Ishikawa (cell line): ENCODE measurements at regions not wholly inside any gene's neighbourhood (a gene's known extent, or its start where the extent isn't known, plus 50 kb on each side); places are given as distances from the start of the nearest gene placed in this dataset.

Experiments
- CEBPB ChIP-seq: IDR thresholded peaks from 2 replicates; pipeline ENCODE4 v1.6.1; 2012
- EP300 ChIP-seq: IDR thresholded peaks from 2 replicates; pipeline ENCODE4 v1.6.1; 2012; ENCODE audit warnings: borderline replicate concordance
- RAD21 ChIP-seq: IDR thresholded peaks from 2 replicates; pipeline ENCODE4 v1.6.1; 2012; ENCODE audit warnings: low read depth
- TAF1 ChIP-seq: IDR thresholded peaks from 2 replicates; pipeline ENCODE4 v1.6.1; 2012; ENCODE audit warnings: low read depth, mild to moderate bottlenecking
- TEAD4 ChIP-seq: IDR thresholded peaks from 2 replicates; pipeline ENCODE4 v1.6.1; 2012
- YY1 ChIP-seq: IDR thresholded peaks from 2 replicates; pipeline ENCODE4 v1.6.1; 2012; ENCODE audit warnings: low read depth
- TF ChIP-seq, protein P1 (sequence below): IDR thresholded peaks from 2 replicates; pipeline ENCODE4 v1.6.1; 2012; ENCODE audit warnings: low read depth, mild to moderate bottlenecking

DNA sequence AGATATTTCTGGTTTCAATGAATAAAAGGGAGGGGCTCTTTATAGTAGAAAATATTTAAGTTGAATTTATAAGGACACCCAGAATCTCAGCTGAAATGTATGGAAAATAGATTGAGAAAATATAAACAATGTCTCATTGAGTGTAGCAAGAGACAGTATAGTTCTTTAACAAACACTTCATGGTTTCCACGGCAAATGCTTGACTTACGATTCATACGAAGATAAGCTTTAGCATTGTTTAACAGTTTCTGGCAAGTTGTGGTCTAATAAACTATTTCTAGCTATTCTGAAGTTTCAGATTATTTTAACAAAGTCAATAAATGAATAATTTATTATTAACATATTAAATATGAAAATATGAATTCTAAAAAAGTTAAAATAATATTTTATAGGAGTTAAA, 1419.4 kb downstream of the KCNT2 start:
- TF ChIP-seq CEBPB (no peak), EP300 (no peak), YY1 (no peak), RAD21 (no peak), TAF1 (no peak), TEAD4 (no peak)
- TF ChIP-seq, protein P1, sequence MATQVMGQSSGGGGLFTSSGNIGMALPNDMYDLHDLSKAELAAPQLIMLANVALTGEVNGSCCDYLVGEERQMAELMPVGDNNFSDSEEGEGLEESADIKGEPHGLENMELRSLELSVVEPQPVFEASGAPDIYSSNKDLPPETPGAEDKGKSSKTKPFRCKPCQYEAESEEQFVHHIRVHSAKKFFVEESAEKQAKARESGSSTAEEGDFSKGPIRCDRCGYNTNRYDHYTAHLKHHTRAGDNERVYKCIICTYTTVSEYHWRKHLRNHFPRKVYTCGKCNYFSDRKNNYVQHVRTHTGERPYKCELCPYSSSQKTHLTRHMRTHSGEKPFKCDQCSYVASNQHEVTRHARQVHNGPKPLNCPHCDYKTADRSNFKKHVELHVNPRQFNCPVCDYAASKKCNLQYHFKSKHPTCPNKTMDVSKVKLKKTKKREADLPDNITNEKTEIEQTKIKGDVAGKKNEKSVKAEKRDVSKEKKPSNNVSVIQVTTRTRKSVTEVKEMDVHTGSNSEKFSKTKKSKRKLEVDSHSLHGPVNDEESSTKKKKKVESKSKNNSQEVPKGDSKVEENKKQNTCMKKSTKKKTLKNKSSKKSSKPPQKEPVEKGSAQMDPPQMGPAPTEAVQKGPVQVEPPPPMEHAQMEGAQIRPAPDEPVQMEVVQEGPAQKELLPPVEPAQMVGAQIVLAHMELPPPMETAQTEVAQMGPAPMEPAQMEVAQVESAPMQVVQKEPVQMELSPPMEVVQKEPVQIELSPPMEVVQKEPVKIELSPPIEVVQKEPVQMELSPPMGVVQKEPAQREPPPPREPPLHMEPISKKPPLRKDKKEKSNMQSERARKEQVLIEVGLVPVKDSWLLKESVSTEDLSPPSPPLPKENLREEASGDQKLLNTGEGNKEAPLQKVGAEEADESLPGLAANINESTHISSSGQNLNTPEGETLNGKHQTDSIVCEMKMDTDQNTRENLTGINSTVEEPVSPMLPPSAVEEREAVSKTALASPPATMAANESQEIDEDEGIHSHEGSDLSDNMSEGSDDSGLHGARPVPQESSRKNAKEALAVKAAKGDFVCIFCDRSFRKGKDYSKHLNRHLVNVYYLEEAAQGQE: no peak
